PC-9 (cell line): ENCODE measurements at regions not wholly inside any gene's neighbourhood (a gene's known extent, or its start where the extent isn't known, plus 50 kb on each side); places are given as distances from the start of the nearest gene placed in this dataset.

Source experiments
- EZH2 ChIP-seq: fragments of 200-600 bp; sonication (generic); IDR thresholded peaks from 2 replicates; pipeline ENCODE4 v1.8.0; 2017; ENCODE audit warnings: antibody characterized with exemption, low read depth
- TF ChIP-seq, protein P1 (sequence below): fragments of 200-600 bp; sonication (generic); conservative IDR thresholded peaks from 2 replicates; pipeline ENCODE4 v1.6.1; 2017; ENCODE audit warnings: mixed run types, antibody characterized with exemption, mild to moderate bottlenecking, moderate library complexity

DNA sequence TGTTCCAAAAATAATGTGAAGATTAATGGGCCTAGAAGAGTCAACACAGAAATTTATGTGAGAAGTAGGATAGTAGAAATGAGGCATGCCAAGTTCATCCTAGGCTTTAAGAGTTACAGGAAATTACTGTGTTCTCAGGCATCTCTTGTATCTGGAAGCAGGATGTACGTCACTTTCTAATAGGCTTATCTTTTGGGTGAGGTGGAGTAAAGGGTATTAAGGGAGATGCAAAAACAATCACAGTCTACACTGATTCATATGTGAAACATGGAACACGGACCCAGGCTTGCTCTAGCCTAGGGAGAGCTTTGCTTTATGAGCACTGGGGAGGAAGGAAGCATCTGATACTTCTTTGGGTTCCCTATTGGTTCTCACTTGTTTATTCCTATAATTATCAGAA lies 84.5 kb upstream of the RGS4 start:
- TF ChIP-seq EZH2, result no peak
- TF ChIP-seq, protein P1, sequence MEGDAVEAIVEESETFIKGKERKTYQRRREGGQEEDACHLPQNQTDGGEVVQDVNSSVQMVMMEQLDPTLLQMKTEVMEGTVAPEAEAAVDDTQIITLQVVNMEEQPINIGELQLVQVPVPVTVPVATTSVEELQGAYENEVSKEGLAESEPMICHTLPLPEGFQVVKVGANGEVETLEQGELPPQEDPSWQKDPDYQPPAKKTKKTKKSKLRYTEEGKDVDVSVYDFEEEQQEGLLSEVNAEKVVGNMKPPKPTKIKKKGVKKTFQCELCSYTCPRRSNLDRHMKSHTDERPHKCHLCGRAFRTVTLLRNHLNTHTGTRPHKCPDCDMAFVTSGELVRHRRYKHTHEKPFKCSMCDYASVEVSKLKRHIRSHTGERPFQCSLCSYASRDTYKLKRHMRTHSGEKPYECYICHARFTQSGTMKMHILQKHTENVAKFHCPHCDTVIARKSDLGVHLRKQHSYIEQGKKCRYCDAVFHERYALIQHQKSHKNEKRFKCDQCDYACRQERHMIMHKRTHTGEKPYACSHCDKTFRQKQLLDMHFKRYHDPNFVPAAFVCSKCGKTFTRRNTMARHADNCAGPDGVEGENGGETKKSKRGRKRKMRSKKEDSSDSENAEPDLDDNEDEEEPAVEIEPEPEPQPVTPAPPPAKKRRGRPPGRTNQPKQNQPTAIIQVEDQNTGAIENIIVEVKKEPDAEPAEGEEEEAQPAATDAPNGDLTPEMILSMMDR, result no peak
